Smooth muscle cell (in vitro differentiated cells): ENCODE measurements at regions not wholly inside any gene's neighbourhood (a gene's known extent, or its start where the extent isn't known, plus 50 kb on each side); places are given as distances from the start of the nearest gene placed in this dataset.

Experiments used
- DNase-seq: peaks from one replicate; lab custom pipeline; 2025; ENCODE audit not compliant: unreplicated experiment; lab: John Stamatoyannopoulos, UW
- H2AFZ ChIP-seq: fragments of 200-600 bp; sonication (generic); 2 replicates; pipeline ENCODE4 v1.6.0; 2016; ENCODE audit warnings: antibody characterized with exemption, low read depth, mild to moderate bottlenecking
- H3F3A ChIP-seq: fragments of 200-600 bp; sonication (generic); 2 replicates; pipeline ENCODE4 v1.6.0; 2017; ENCODE audit warnings: antibody characterized with exemption, low read depth
- H3K27ac ChIP-seq: fragments of 200-600 bp; sonication (generic); 2 replicates; pipeline ENCODE4 v1.5.1; 2016; ENCODE audit warnings: low read depth, mild to moderate bottlenecking
- H3K27me3 ChIP-seq: fragments of 200-600 bp; sonication (generic); 2 replicates; pipeline ENCODE4 v1.6.1; 2016; ENCODE audit warnings: low read depth, mild to moderate bottlenecking
- H3K36me3 ChIP-seq: fragments of 200-600 bp; sonication (generic); 2 replicates; pipeline ENCODE4 v1.5.1; 2016; ENCODE audit warnings: low read depth
- H3K4me1 ChIP-seq: fragments of 200-600 bp; sonication (generic); 2 replicates; pipeline ENCODE4 v1.5.1; 2016; ENCODE audit warnings: low read depth
- H3K4me2 ChIP-seq: fragments of 200-600 bp; sonication (generic); 2 replicates; pipeline ENCODE4 v1.6.0; 2016; ENCODE audit warnings: mild to moderate bottlenecking
- H3K4me3 ChIP-seq: fragments of 200-600 bp; sonication (generic); 2 replicates; pipeline ENCODE4 v1.5.1; 2016; ENCODE audit warnings: mild to moderate bottlenecking
- H3K79me2 ChIP-seq: fragments of 200-600 bp; sonication (generic); 2 replicates; pipeline ENCODE4 v1.6.0; 2016; ENCODE audit warnings: low read depth, mild to moderate bottlenecking
- H3K9ac ChIP-seq: fragments of 200-600 bp; sonication (generic); 2 replicates; pipeline ENCODE4 v1.6.0; 2016; ENCODE audit warnings: low read depth
- H3K9me3 ChIP-seq: fragments of 200-600 bp; sonication (generic); replicated peaks from 2 replicates; pipeline ENCODE4 v1.5.1; 2016; ENCODE audit warnings: low read depth
- H4K20me1 ChIP-seq: fragments of 200-600 bp; sonication (generic); 2 replicates; pipeline ENCODE4 v1.6.0; 2016; ENCODE audit warnings: low read depth
- CTCF ChIP-seq: fragments of 200-600 bp; sonication (generic); IDR thresholded peaks from 2 replicates; pipeline ENCODE4 v1.5.1; 2017; ENCODE audit warnings: borderline replicate concordance, mild to moderate bottlenecking, antibody characterized with exemption; ENCODE audit not compliant: insufficient read depth, poor library complexity, severe bottlenecking
- WGBS: methylation state at CpG from one replicate; pipeline ENCODE4 v1.1.7; 2016; ENCODE audit warnings: low lambda C conversion rate; 5-methylcytosine and 5-hydroxymethylcytosine counted together

DNA sequence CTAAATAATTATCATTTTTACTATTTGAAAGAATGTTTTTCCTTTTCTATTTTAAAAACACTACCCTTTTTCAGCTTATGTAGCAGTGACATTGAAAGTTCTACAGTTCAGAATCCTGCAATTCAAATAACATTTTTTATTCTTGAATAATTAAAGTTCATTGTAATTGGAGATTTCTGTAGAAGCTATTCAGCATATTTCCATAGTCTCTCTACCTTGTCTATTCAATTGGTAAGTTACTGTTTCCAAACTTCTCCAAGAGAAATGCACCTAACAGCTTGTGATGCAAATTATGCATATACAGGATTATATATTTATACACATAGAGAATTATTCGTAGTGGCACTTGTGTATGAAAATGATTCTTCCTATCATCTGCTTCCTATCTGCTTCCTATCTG, 149.7 kb upstream of the ARRDC3 start:
- no peak overlapping the region for H2AFZ ChIP-seq
- no peak overlapping the region for H3K27ac ChIP-seq
- no peak for DNase-seq
- no peak overlapping the region for H3K4me2 ChIP-seq
- H3K9ac ChIP-seq = no peak overlapping the region
- no peaks in the 10 kb centered on the region for H3F3A ChIP-seq
- no peaks in the 10 kb centered on the region for H4K20me1 ChIP-seq
- WGBS = 90% methylated on average over 1 of the region's 1 CpG
- H3K9me3 ChIP-seq = no peaks in the 10 kb centered on the region
- H3K79me2 ChIP-seq = no peaks in the 10 kb centered on the region
- H3K27me3 ChIP-seq = no peaks in the 10 kb centered on the region
- H3K36me3 ChIP-seq = no peaks in the 10 kb centered on the region
- no peak for TF ChIP-seq CTCF
- no peak overlapping the region for H3K4me3 ChIP-seq
- H3K4me1 ChIP-seq = no peaks in the 10 kb centered on the region

GRCh38 chr5:91532281-91532680, 149.2 kb upstream of the ARRDC3 start:
- Histone ChIP-seq H4K20me1 (no peaks in the 10 kb centered on the region), H3K4me2 (no peak overlapping the region), H3K27me3 (no peaks in the 10 kb centered on the region), H3K79me2 (no peaks in the 10 kb centered on the region), H3F3A (no peaks in the 10 kb centered on the region), H3K9me3 (no peaks in the 10 kb centered on the region), H3K4me1 (no peaks in the 10 kb centered on the region), H3K9ac (no peak overlapping the region), H3K36me3 (no peaks in the 10 kb centered on the region), H3K27ac (no peak overlapping the region), H2AFZ (no peak overlapping the region), H3K4me3 (no peak overlapping the region)
- no peak for TF ChIP-seq CTCF
- DNase-seq = no peak
- 70% methylated on average over 1 of the region's 1 CpG for WGBS

- Histone ChIP-seq H2AFZ (no peak overlapping the region), H3K4me1 (no peaks in the 10 kb centered on the region), H3K4me3 (no peak overlapping the region), H3K4me2 (no peak overlapping the region), H3K27me3 (no peaks in the 10 kb centered on the region), H3K9me3 (no peaks in the 10 kb centered on the region), H3K36me3 (no peaks in the 10 kb centered on the region), H3K27ac (no peak overlapping the region), H3K79me2 (no peaks in the 10 kb centered on the region), H3K9ac (no peak overlapping the region), H4K20me1 (no peaks in the 10 kb centered on the region), H3F3A (no peaks in the 10 kb centered on the region)
- TF ChIP-seq CTCF = no peak
- WGBS = 94% methylated on average over 2 of the region's 2 CpGs
- no peak for DNase-seq
Observed at GRCh38 chr5:91528831-91529230, 145.7 kb upstream of the ARRDC3 start.

- H3K27ac ChIP-seq = no peak overlapping the region
- no peaks in the 10 kb centered on the region for H3K27me3 ChIP-seq
- no peak for DNase-seq
- H3F3A ChIP-seq = no peaks in the 10 kb centered on the region
- H3K4me3 ChIP-seq = no peak overlapping the region
- H3K36me3 ChIP-seq = no peaks in the 10 kb centered on the region
- H2AFZ ChIP-seq = no peak overlapping the region
- no peak overlapping the region for H3K4me2 ChIP-seq
- H3K9ac ChIP-seq = no peak overlapping the region
- H3K4me1 ChIP-seq = no peaks in the 10 kb centered on the region
- 95% methylated on average over 5 of the region's 5 CpGs for WGBS
- no peaks in the 10 kb centered on the region for H3K79me2 ChIP-seq
- H3K9me3 ChIP-seq = no peaks in the 10 kb centered on the region
- no peak for TF ChIP-seq CTCF
- H4K20me1 ChIP-seq = no peaks in the 10 kb centered on the region
Observed at GRCh38 chr5:91521785-91522184, 138.7 kb upstream of the ARRDC3 start.
